OCI-LY7 (cell line): ENCODE measurements at regions not wholly inside any gene's neighbourhood (a gene's known extent, or its start where the extent isn't known, plus 50 kb on each side); places are given as distances from the start of the nearest gene placed in this dataset.

Source experiments
- BruUV-seq: library from RNA; stranded (reverse); fragments of 400-500 nt; replicated peaks from 2 replicates; lab custom pipeline; 2021; lab: Mats Ljungman, UMichigan
- CTCF ChIA-PET: fragments of 300-600 bp; sonication (Branson Sonifier 250); formaldehyde crosslinking; loops from one replicate; lab custom pipeline; 2022; ENCODE audit warnings: antibody characterized with exemption; ENCODE audit not compliant: unreplicated experiment; lab: Charles Lee
- POLR2A ChIA-PET: fragments of 300-600 bp; sonication (Branson Sonifier 250); formaldehyde crosslinking; loops from one replicate; lab custom pipeline; 2022; ENCODE audit warnings: antibody characterized with exemption; lab: Charles Lee
- DNase-seq: peaks from one replicate; pipeline ENCODE4 v3.0.0-alpha.2; 2015; ENCODE audit warnings: low spot score
- H2AFZ ChIP-seq: fragments of 200-600 bp; sonication (generic), shearing (Covaris generic); 2 replicates; pipeline ENCODE4 v1.6.1; 2014; ENCODE audit warnings: mild to moderate bottlenecking, antibody characterized with exemption, low read length, moderate library complexity
- H3K27ac ChIP-seq: fragments of 200-600 bp; sonication (generic); 2 replicates; pipeline ENCODE4 v1.5.1; 2014; ENCODE audit warnings: mixed run types, low read depth, mild to moderate bottlenecking, moderate library complexity, low read length, inconsistent platforms; ENCODE audit not compliant: poor library complexity, severe bottlenecking
- H3K36me3 ChIP-seq: fragments of 200-600 bp; sonication (generic); 2 replicates; pipeline ENCODE4 v1.6.1; 2014; ENCODE audit warnings: mild to moderate bottlenecking, antibody characterized with exemption, low read length, moderate library complexity, mixed read lengths; ENCODE audit not compliant: insufficient read depth
- H3K4me1 ChIP-seq: fragments of 200-600 bp; sonication (generic); 2 replicates; pipeline ENCODE4 v1.5.1; 2014; ENCODE audit warnings: mild to moderate bottlenecking, low read length; ENCODE audit not compliant: insufficient read depth, poor library complexity, severe bottlenecking
- H3K4me2 ChIP-seq: fragments of 200-600 bp; sonication (generic); 2 replicates; pipeline ENCODE4 v1.6.1; 2014; ENCODE audit warnings: mild to moderate bottlenecking, low read length
- H3K4me3 ChIP-seq: fragments of 200-600 bp; sonication (generic); 2 replicates; pipeline ENCODE4 v1.5.1; 2014; ENCODE audit warnings: mild to moderate bottlenecking, low read depth, low read length; ENCODE audit not compliant: poor library complexity, severe bottlenecking
- H3K79me2 ChIP-seq: fragments of 200-600 bp; sonication (generic); 2 replicates; pipeline ENCODE4 v1.6.1; 2016; ENCODE audit warnings: low read depth, mild to moderate bottlenecking, low read length, moderate library complexity, mixed read lengths; ENCODE audit not compliant: insufficient read depth
- H3K9me2 ChIP-seq: fragments of 200-600 bp; sonication (generic); 2 replicates; pipeline ENCODE4 v1.6.1; 2016; ENCODE audit warnings: mild to moderate bottlenecking, low read length, mixed read lengths; ENCODE audit not compliant: insufficient read depth
- H3K9me3 ChIP-seq: fragments of 200-600 bp; sonication (generic); 2 replicates; pipeline ENCODE4 v1.6.1; 2014; ENCODE audit warnings: mild to moderate bottlenecking, mixed run types, low read length, mixed read lengths
- H4K20me1 ChIP-seq: fragments of 200-600 bp; sonication (generic); 2 replicates; pipeline ENCODE4 v1.6.1; 2014; ENCODE audit warnings: mild to moderate bottlenecking, antibody characterized with exemption, low read length, moderate library complexity, mixed read lengths; ENCODE audit not compliant: insufficient read depth
- EZH2phosphoT487 ChIP-seq: fragments of 200-600 bp; sonication (generic); IDR thresholded peaks from 2 replicates; pipeline ENCODE4 v1.6.1; 2018; ENCODE audit warnings: low read depth, borderline replicate concordance, mild to moderate bottlenecking, mixed run types, antibody characterized with exemption, low read length, moderate library complexity, mixed read lengths
- intact Hi-C: fragments of 100-400 bp; cut with micrococcal nuclease; formaldehyde crosslinking; loops from one replicate; pipeline ENCODE4 v1.10.0; 2022; ENCODE audit not compliant: unreplicated experiment
- TF ChIP-seq, protein P1 (sequence below): fragments of 200-600 bp; sonication (generic); conservative IDR thresholded peaks from 2 replicates; pipeline ENCODE4 v1.5.1; 2014; ENCODE audit warnings: mild to moderate bottlenecking, antibody characterized with exemption, low read length, moderate library complexity, mixed read lengths

DNA sequence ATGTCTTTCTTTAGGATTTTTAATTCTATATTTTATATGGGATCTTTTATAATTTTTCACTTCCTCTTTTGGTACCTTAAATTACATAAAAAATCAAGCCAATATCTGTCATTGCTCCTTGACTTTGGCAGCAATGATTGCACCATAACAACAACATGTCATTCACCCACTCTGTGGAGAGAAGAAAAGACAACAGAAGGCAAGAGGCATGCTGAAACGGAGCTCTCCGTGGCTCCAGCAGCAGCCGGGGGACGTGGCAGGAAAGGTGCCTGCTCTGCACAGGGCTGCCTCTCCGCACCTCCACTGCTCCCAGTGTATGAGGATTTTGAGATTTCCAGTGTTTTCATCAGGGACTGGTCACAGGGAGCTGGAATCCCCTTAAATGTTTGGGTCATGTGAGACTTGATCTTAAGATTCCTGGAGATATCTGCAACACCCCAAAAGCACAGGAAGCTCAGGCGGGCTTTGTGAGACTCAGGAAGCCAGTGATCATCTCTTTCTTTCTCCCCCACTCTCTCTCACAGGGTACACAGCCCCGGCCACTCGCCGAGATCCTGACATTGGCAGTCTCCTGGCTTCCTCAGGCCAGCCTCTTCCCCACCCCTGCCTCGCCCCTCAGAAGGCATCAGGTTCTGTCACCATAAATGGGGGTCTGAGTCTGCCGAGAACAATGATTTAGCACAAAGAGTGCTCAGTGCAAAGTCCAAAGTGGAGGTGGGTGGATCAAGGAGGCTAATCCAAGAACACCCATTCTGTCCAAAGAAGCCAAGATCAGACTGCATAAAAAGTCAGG is 74.6 kb downstream of the ACTL7B start:
- ChIA-PET POLR2A (no interaction called here), CTCF (interaction anchor here (0.6 kb wide), 1 partner anchor 997 kb away, joined by 3 read pairs; no protein-coding TSS in a partner anchor)
- DNase-seq: no peak
- H3K9me2 ChIP-seq: no peaks in the 10 kb centered on the region
- H3K36me3 ChIP-seq: no peaks in the 10 kb centered on the region
- H4K20me1 ChIP-seq: no peaks in the 10 kb centered on the region
- no peak overlapping the region for H3K4me3 ChIP-seq
- intact Hi-C loops: no loop called here
- no peak overlapping the region for H2AFZ ChIP-seq
- BruUV-seq: no TSS peak
- H3K27ac ChIP-seq: no peak overlapping the region
- TF ChIP-seq EZH2phosphoT487: no peak
- H3K9me3 ChIP-seq: no peaks in the 10 kb centered on the region
- H3K79me2 ChIP-seq: no peaks in the 10 kb centered on the region
- H3K4me2 ChIP-seq: no peak overlapping the region
- H3K4me1 ChIP-seq: no peaks in the 10 kb centered on the region

DNA sequence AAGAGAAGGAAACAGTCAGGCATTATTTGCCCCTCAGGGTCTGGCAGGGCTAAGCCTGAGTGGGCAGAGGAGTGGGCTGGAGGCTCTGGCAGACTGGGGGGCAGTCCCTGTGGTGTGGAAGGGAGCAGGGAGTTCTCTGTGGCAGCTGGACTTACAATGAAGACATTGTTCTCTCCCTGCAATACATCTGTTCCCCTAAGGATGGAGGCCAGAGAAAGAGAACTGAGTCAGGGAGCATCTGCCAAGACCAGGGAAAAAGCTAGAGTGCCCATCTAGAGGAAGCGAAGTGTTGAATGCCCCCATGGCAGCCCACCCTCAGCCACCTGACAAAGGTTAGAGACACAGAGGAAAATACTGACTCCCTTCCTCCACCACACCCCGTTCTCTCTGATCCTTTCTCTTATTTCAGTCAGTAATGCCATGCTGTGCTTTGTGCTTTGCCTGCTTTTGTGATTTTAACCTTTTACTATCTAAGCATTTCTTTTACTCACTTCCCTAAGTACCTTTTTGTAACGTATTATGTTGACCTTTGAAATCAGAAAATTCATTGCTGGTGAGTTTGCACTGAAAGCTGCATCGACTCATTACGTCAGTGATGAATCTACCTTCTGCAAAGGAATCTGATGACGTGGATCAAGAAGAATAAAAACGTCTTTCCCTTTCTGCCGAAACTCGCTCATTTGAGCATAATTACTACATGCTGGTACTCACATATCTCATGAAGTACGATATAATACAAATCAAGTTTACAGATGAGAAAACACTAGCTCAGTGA is 76.0 kb downstream of the ACTL7B start:
- ChIA-PET POLR2A (no interaction called here), CTCF (no interaction called here)
- TF ChIP-seq, protein P1, sequence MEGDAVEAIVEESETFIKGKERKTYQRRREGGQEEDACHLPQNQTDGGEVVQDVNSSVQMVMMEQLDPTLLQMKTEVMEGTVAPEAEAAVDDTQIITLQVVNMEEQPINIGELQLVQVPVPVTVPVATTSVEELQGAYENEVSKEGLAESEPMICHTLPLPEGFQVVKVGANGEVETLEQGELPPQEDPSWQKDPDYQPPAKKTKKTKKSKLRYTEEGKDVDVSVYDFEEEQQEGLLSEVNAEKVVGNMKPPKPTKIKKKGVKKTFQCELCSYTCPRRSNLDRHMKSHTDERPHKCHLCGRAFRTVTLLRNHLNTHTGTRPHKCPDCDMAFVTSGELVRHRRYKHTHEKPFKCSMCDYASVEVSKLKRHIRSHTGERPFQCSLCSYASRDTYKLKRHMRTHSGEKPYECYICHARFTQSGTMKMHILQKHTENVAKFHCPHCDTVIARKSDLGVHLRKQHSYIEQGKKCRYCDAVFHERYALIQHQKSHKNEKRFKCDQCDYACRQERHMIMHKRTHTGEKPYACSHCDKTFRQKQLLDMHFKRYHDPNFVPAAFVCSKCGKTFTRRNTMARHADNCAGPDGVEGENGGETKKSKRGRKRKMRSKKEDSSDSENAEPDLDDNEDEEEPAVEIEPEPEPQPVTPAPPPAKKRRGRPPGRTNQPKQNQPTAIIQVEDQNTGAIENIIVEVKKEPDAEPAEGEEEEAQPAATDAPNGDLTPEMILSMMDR: no peak
- TF ChIP-seq EZH2phosphoT487: no peak
- no peaks in the 10 kb centered on the region for H3K4me1 ChIP-seq
- no peaks in the 10 kb centered on the region for H3K36me3 ChIP-seq
- no peaks in the 10 kb centered on the region for H3K9me2 ChIP-seq
- no peak overlapping the region for H3K27ac ChIP-seq
- H2AFZ ChIP-seq: no peak overlapping the region
- H3K4me3 ChIP-seq: no peak overlapping the region
- BruUV-seq: no TSS peak
- no peak overlapping the region for H3K4me2 ChIP-seq
- H3K9me3 ChIP-seq: no peaks in the 10 kb centered on the region
- no peaks in the 10 kb centered on the region for H3K79me2 ChIP-seq
- intact Hi-C loops: no loop called here
- no peak for DNase-seq
- H4K20me1 ChIP-seq: no peaks in the 10 kb centered on the region

DNA sequence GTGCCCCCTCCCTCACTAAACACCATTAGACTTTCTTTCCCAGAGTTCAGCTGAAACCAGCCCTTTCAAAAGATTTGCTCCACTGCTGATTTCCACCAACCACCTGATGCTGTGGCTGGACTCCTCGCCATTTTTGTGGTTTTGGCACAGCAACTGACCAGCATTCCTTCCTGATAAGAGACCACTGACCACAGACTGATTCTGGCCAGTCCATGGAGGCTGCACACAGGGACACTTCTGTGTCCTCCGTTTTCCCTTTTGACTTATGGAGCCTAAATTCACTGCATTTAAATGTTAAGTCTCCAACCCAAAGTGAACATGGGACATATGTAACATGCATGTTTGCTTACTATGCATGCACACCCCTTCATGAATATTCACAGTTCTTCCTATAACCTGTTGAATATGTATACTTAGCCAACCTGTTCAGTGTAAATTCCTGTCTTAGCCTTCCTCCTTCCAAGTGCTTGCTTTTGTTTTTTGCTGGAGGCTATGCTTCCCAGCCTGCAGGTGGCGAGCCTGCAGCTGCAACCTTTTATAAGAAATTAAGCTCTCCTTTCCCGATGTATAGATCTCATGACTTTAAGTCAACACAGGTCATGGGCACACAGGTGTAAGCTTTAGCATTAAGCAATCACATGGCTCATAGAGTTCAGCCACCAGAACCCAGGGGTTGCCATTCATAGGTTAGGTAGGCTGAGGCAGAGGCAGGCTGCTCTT is 78.7 kb downstream of the ACTL7B start:
- H3K4me2 ChIP-seq: no peak overlapping the region
- intact Hi-C loops: no loop called here
- no peaks in the 10 kb centered on the region for H4K20me1 ChIP-seq
- BruUV-seq: no TSS peak
- no peaks in the 10 kb centered on the region for H3K36me3 ChIP-seq
- H3K79me2 ChIP-seq: no peaks in the 10 kb centered on the region
- H3K4me1 ChIP-seq: no peaks in the 10 kb centered on the region
- TF ChIP-seq, protein P1: no peak
- no peak for TF ChIP-seq EZH2phosphoT487
- H2AFZ ChIP-seq: no peak overlapping the region
- POLR2A ChIA-PET: no interaction called here
- H3K9me2 ChIP-seq: no peaks in the 10 kb centered on the region
- H3K9me3 ChIP-seq: no peaks in the 10 kb centered on the region
- H3K4me3 ChIP-seq: no peak overlapping the region
- CTCF ChIA-PET: no interaction called here
- H3K27ac ChIP-seq: no peak overlapping the region
- no peak for DNase-seq
